SK-N-SH (cell line): ENCODE measurements at regions not wholly inside any gene's neighbourhood (a gene's known extent, or its start where the extent isn't known, plus 50 kb on each side); places are given as distances from the start of the nearest gene placed in this dataset.

Experiments
- CTCF ChIA-PET: fragments of 300-600, 350-600 bp; formaldehyde crosslinking; extraction: SDS; loops from one replicate; lab custom pipeline; 2021; lab: Yijun Ruan, JAX
- POLR2A ChIA-PET: fragments of 350-600 bp; sonication (Branson Sonifier 250); formaldehyde crosslinking; extraction: SDS; loops from one replicate; lab custom pipeline; 2020; ENCODE audit warnings: antibody characterized with exemption, inconsistent platforms; lab: Yijun Ruan, JAX
- DNase-seq: peaks from one replicate; pipeline ENCODE4 v3.0.0; 2012
- H2AFZ ChIP-seq: fragments of 200-600 bp; sonication (generic); 2 replicates; pipeline ENCODE4 v1.8.1; 2016; ENCODE audit warnings: antibody characterized with exemption, mild to moderate bottlenecking, low read depth
- H3F3A ChIP-seq: fragments of 200-600 bp; sonication (generic); replicated peaks from 2 replicates; pipeline ENCODE3; 2016; ENCODE audit warnings: antibody characterized with exemption, mild to moderate bottlenecking; ENCODE audit not compliant: insufficient read depth
- H3K27ac ChIP-seq, 2 experiments: fragments of 200-500 bp in 1 of 2; fragments of 200-600 bp in 1 of 2; sonication (Bioruptor generic) in 1 of 2; sonication (generic), shearing (Covaris generic) in 1 of 2; 2 replicates each; pipeline versions ENCODE4 v1.5.1 to v1.6.1; 2014 to 2016; ENCODE audit warnings: low read depth in 2 of 2, inconsistent platforms in 1 of 2, low read length in 1 of 2, mild to moderate bottlenecking in 1 of 2, mixed read lengths in 1 of 2
- H3K27me3 ChIP-seq: fragments of 200-600 bp; sonication (generic), shearing (Covaris generic); 2 replicates; pipeline ENCODE4 v1.6.1; 2016; ENCODE audit warnings: mixed run types; ENCODE audit not compliant: insufficient read depth
- H3K36me3 ChIP-seq, 2 experiments: fragments of 200-500 bp in 1 of 2; fragments of 200-600 bp in 1 of 2; sonication (Bioruptor generic) in 1 of 2; sonication (generic) in 1 of 2; replicated peaks in 1 of 2; 2 replicates each; pipeline versions ENCODE3 to v1.5.1; 2014 to 2016; ENCODE audit warnings: low read length in 1 of 2, mild to moderate bottlenecking in 1 of 2; ENCODE audit not compliant: insufficient read depth in 2 of 2, control insufficient read depth in 1 of 2
- H3K4me1 ChIP-seq, 2 experiments: fragments of 200-500 bp in 1 of 2; fragments of 200-600 bp in 1 of 2; sonication (Bioruptor generic) in 1 of 2; sonication (generic), shearing (Covaris generic) in 1 of 2; 2 replicates each; pipeline versions ENCODE4 v1.5.1 to v1.6.1; 2014 to 2016; ENCODE audit warnings: low read depth in 1 of 2, low read length in 1 of 2, mixed run types in 1 of 2; ENCODE audit not compliant: insufficient read depth in 2 of 2, control insufficient read depth in 1 of 2
- H3K4me2 ChIP-seq: fragments of 200-600 bp; sonication (generic), shearing (Covaris generic); 2 replicates; pipeline ENCODE4 v1.6.1; 2017; ENCODE audit warnings: mixed run types
- H3K4me3 ChIP-seq, 2 experiments: fragments of 200-500 bp in 1 of 2; fragments of 200-600 bp in 1 of 2; sonication (Bioruptor generic) in 1 of 2; sonication (generic), shearing (Covaris generic) in 1 of 2; 2 replicates each; pipeline versions ENCODE4 v1.5.1 to v1.8.1; 2014 to 2016; ENCODE audit warnings: low read depth in 2 of 2, inconsistent platforms in 1 of 2, low read length in 1 of 2, mild to moderate bottlenecking in 1 of 2, mixed read lengths in 1 of 2, moderate library complexity in 1 of 2
- H3K79me2 ChIP-seq: fragments of 200-600 bp; sonication (generic); 2 replicates; pipeline ENCODE4 v1.8.1; 2017; ENCODE audit warnings: mild to moderate bottlenecking; ENCODE audit not compliant: insufficient read depth
- H3K9ac ChIP-seq: fragments of 200-600 bp; sonication (generic); 2 replicates; pipeline ENCODE4 v1.6.1; 2017; ENCODE audit warnings: mixed run types
- H3K9me2 ChIP-seq: fragments of 200-600 bp; sonication (generic); 2 replicates; pipeline ENCODE4 v1.6.1; 2017; ENCODE audit warnings: mixed run types
- H3K9me3 ChIP-seq: fragments of 200-600 bp; sonication (generic); 2 replicates; pipeline ENCODE4 v1.6.1; 2017; ENCODE audit warnings: mixed run types, mild to moderate bottlenecking, moderate library complexity
- H4K20me1 ChIP-seq: fragments of 200-600 bp; sonication (generic); 2 replicates; pipeline ENCODE4 v1.6.1; 2017; ENCODE audit warnings: mild to moderate bottlenecking, mixed run types; ENCODE audit not compliant: insufficient read depth
- CHD2 ChIP-seq: fragments of 150-350 bp; IDR thresholded peaks from 2 replicates; pipeline ENCODE4 v1.6.1; 2018; ENCODE audit warnings: low read length; ENCODE audit not compliant: partially characterized antibody
- CTCF ChIP-seq: fragments of 200-600 bp; sonication (generic); IDR thresholded peaks from 2 replicates; pipeline ENCODE4 v1.6.1; 2017; ENCODE audit warnings: antibody characterized with exemption, mild to moderate bottlenecking, moderate library complexity
- NRF1 ChIP-seq: IDR thresholded peaks from 2 replicates; pipeline ENCODE4 v1.6.1; 2012; ENCODE audit warnings: low read depth, mild to moderate bottlenecking, low read length
- RAD21 ChIP-seq: IDR thresholded peaks from 2 replicates; pipeline ENCODE4 v1.6.1; 2012; ENCODE audit warnings: mild to moderate bottlenecking, low read length
- RCOR1 ChIP-seq: fragments of 150-350 bp; IDR thresholded peaks from 2 replicates; pipeline ENCODE4 v1.6.1; 2017; ENCODE audit warnings: antibody characterized with exemption, low read length
- SMC3 ChIP-seq: IDR thresholded peaks from 2 replicates; pipeline ENCODE4 v1.6.1; 2012; ENCODE audit warnings: low read depth, low read length, improper control_type of control experiment
- TEAD4 ChIP-seq: IDR thresholded peaks from 2 replicates; pipeline ENCODE4 v1.4.0; 2012; ENCODE audit warnings: mild to moderate bottlenecking, borderline replicate concordance; ENCODE audit not compliant: insufficient read depth
- WGBS: methylation state at CpG from one replicate; pipeline ENCODE4 v1.1.6; 2017; ENCODE audit warnings: low lambda C conversion rate; 5-methylcytosine and 5-hydroxymethylcytosine counted together

DNA sequence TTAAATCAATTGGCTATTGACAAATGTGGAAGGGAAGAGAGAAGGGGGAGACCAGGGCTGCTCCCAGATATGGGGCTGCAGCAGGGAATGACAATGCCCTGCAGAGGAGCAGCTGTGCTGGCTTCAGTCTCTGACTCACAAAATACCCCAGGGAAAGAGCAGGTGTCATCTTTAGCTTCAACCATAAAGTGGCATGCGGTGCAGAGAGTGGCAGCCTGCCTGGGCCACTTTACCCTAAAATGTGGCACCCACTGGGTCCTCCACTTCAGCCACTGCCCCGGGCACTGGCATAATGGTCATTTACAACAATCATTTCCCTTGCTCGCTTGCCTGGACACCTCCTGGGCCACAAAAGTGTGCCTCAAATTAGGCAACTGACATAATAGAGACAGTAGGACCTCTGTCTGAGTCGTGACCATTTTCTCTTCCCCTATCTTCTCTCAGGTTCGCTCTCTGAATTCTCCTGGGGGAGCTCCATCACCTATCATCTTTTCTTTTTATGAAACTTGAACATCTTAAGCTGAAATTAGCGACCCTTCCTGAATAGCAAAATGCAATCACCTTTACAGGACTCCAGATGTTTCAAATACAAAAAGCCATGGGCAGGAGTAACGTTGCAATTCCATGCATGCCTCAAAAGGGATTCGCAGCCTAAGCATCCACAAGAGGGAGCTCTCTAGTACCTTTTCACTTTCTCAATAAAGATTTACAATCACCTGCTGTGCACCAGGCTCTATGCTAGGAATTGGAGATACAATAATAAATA is 179.9 kb upstream of the ATF7IP start:
- peak; percentile 37 for DNase-seq
- ChIA-PET POLR2A (no interaction called here), CTCF (interaction anchor here (0.6 to 1.8 kb wide), 26 partner anchors 8 to 1238 kb away, joined by 3 to 12 read pairs (median 3); no protein-coding TSS in a partner anchor)
- peak; percentile 75 for TF ChIP-seq CTCF
- peak; percentile 66 for TF ChIP-seq RAD21
- no peak for TF ChIP-seq CHD2
- TF ChIP-seq SMC3: peak; percentile 46
- no peak for TF ChIP-seq NRF1
- H4K20me1 ChIP-seq: no peaks in the 10 kb centered on the region
- no peak overlapping the region for H2AFZ ChIP-seq
- 20% methylated on average over 8 of the region's 8 CpGs for WGBS
- no peak overlapping the region for H3K27ac ChIP-seq
- H3K9me3 ChIP-seq: no peaks in the 10 kb centered on the region
- H3F3A ChIP-seq: no peaks in the 10 kb centered on the region
- peak overlapping the region in 1 of 2 experiments; percentile 8; a peak in 1 of 4 replicates for H3K4me3 ChIP-seq
- no peaks in the 10 kb centered on the region for H3K36me3 ChIP-seq
- no peaks in the 10 kb centered on the region for H3K79me2 ChIP-seq
- no peaks in the 10 kb centered on the region for H3K4me1 ChIP-seq
- H3K9ac ChIP-seq: no peak overlapping the region
- no peaks in the 10 kb centered on the region for H3K27me3 ChIP-seq
- H3K4me2 ChIP-seq: no peak overlapping the region
- no peaks in the 10 kb centered on the region for H3K9me2 ChIP-seq

DNA sequence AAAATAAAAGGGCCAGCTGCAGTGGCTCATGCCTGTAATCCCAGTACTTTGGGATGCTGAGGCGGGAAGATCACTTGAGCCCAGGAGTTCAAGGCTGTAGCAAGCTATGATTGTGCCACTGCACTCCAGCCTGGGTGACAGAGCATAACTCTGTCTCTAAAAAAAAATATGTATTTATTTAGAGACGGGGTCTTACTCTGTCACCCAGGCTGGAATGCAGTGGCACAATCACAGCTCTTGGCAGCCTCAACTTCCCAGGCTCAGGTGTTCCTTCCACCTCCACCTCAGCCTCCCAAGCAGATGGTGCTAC is 179.3 kb upstream of the ATF7IP start:
- WGBS: 4% methylated on average over 2 of the region's 2 CpGs
- H3K27me3 ChIP-seq: no peaks in the 10 kb centered on the region
- CTCF ChIA-PET: interaction anchor here (0.6 to 1.8 kb wide), 25 partner anchors 9 to 1238 kb away, joined by 3 to 12 read pairs (median 3); no protein-coding TSS in a partner anchor
- no peak overlapping the region for H3K4me2 ChIP-seq
- POLR2A ChIA-PET: no interaction called here
- H3K9me3 ChIP-seq: no peaks in the 10 kb centered on the region
- H3K36me3 ChIP-seq: no peaks in the 10 kb centered on the region
- DNase-seq: no peak
- no peak for TF ChIP-seq RCOR1
- no peak for TF ChIP-seq CHD2
- no peak for TF ChIP-seq TEAD4
- TF ChIP-seq CTCF: no peak
- H3K79me2 ChIP-seq: no peaks in the 10 kb centered on the region
- H3K9me2 ChIP-seq: no peaks in the 10 kb centered on the region
- no peaks in the 10 kb centered on the region for H3K4me1 ChIP-seq
- no peaks in the 10 kb centered on the region for H3F3A ChIP-seq
- H3K9ac ChIP-seq: no peak overlapping the region
- peak overlapping the region in 1 of 2 experiments; percentile 8; a peak in 1 of 4 replicates for H3K4me3 ChIP-seq
- no peak overlapping the region for H3K27ac ChIP-seq
- H2AFZ ChIP-seq: no peak overlapping the region
- no peaks in the 10 kb centered on the region for H4K20me1 ChIP-seq
